CD4-positive, alpha-beta T cell (primary cell): ENCODE measurements at regions not wholly inside any gene's neighbourhood (a gene's known extent, or its start where the extent isn't known, plus 50 kb on each side); places are given as distances from the start of the nearest gene placed in this dataset.

ENCODE experiments used
- ATAC-seq: fragments of 200-7000 bp; cut with Tn5 transposase; one replicate; pipeline ENCODE4 v1.10.0; 2022; ENCODE audit warnings: mild to moderate bottlenecking; ENCODE audit not compliant: poor library complexity
- CTCF ChIA-PET: fragments of 350-600 bp; sonication (Branson Sonifier 250); formaldehyde crosslinking; loops from one replicate; lab custom pipeline; 2021; ENCODE audit warnings: antibody characterized with exemption, inconsistent platforms; lab: Charles Lee
- POLR2A ChIA-PET: fragments of 350-600 bp; sonication (Branson Sonifier 250); formaldehyde crosslinking; loops from one replicate; lab custom pipeline; 2021; ENCODE audit warnings: antibody characterized with exemption, inconsistent platforms; lab: Charles Lee
- DNase-seq, 14 experiments: peaks; one replicate each; pipeline ENCODE4 v3.0.0-alpha.2; 2013 to 2020; ENCODE audit warnings: mixed read lengths in 2 of 14
- H3K27ac ChIP-seq, 2 donors: one replicate each; pipeline versions ENCODE4 v1.5.1 to v1.7.0; 2013; ENCODE audit warnings: low read length in 2 of 2, low read depth in 1 of 2, mild to moderate bottlenecking in 1 of 2
- H3K27me3 ChIP-seq, 2 experiments: 1 replicate in 1 of 2; 2 replicates in 1 of 2; pipeline versions ENCODE4 v1.6.1 to v1.7.0; 2013; ENCODE audit warnings: low read length in 2 of 2, control low read depth in 1 of 2, mild to moderate bottlenecking in 1 of 2, moderate library complexity in 1 of 2; ENCODE audit not compliant: insufficient read depth in 2 of 2, control insufficient read depth in 1 of 2
- H3K36me3 ChIP-seq: one replicate; pipeline ENCODE4 v1.6.1; 2013; ENCODE audit warnings: low read length, control low read depth; ENCODE audit not compliant: insufficient read depth
- H3K4me1 ChIP-seq: one replicate; pipeline ENCODE4 v1.6.1; 2013; ENCODE audit warnings: low read length, control low read depth; ENCODE audit not compliant: insufficient read depth
- H3K4me3 ChIP-seq: one replicate; pipeline ENCODE4 v1.5.1; 2013; ENCODE audit warnings: mild to moderate bottlenecking, low read length, moderate library complexity
- H3K9me3 ChIP-seq, 2 experiments: 1 replicate in 1 of 2; 2 replicates in 1 of 2; pipeline versions ENCODE4 v1.6.1 to v1.7.0; 2013; ENCODE audit warnings: low read length in 2 of 2, mild to moderate bottlenecking in 2 of 2, control low read depth in 1 of 2, moderate library complexity in 1 of 2; ENCODE audit not compliant: control insufficient read depth in 1 of 2, insufficient read depth in 1 of 2
- H3K27ac Mint-ChIP-seq: one replicate; pipeline ENCODE4 v1.8.0; 2020; ENCODE audit warnings: mixed read lengths
- H3K27me3 Mint-ChIP-seq: one replicate; pipeline ENCODE4 v1.8.0; 2021; ENCODE audit warnings: mixed read lengths
- H3K36me3 Mint-ChIP-seq: one replicate; pipeline ENCODE4 v1.8.0; 2021; ENCODE audit warnings: low read depth, mixed read lengths
- H3K4me1 Mint-ChIP-seq: one replicate; pipeline ENCODE4 v1.8.0; 2021; ENCODE audit warnings: low read depth, mixed read lengths
- H3K4me3 Mint-ChIP-seq: one replicate; pipeline ENCODE4 v1.8.0; 2020; ENCODE audit warnings: mild to moderate bottlenecking, mixed read lengths
- H3K9me3 Mint-ChIP-seq: one replicate; pipeline ENCODE4 v1.8.0; 2020; ENCODE audit warnings: mixed read lengths
- intact Hi-C, 2 experiments: fragments of 100-400 bp; cut with DNase I in 1 of 2; cut with micrococcal nuclease in 1 of 2; formaldehyde crosslinking; loops; one replicate each; pipeline versions ENCODE4 v1.15.1 to v1.9.0; 2023 to 2025; cut with DNase I, micrococcal nuclease
- TF ChIP-seq, protein P1 (sequence below): fragments of 200-600 bp; IDR thresholded peaks from one replicate; pipeline ENCODE4 v1.8.0; 2022; ENCODE audit warnings: antibody characterized with exemption, mild to moderate bottlenecking

DNA sequence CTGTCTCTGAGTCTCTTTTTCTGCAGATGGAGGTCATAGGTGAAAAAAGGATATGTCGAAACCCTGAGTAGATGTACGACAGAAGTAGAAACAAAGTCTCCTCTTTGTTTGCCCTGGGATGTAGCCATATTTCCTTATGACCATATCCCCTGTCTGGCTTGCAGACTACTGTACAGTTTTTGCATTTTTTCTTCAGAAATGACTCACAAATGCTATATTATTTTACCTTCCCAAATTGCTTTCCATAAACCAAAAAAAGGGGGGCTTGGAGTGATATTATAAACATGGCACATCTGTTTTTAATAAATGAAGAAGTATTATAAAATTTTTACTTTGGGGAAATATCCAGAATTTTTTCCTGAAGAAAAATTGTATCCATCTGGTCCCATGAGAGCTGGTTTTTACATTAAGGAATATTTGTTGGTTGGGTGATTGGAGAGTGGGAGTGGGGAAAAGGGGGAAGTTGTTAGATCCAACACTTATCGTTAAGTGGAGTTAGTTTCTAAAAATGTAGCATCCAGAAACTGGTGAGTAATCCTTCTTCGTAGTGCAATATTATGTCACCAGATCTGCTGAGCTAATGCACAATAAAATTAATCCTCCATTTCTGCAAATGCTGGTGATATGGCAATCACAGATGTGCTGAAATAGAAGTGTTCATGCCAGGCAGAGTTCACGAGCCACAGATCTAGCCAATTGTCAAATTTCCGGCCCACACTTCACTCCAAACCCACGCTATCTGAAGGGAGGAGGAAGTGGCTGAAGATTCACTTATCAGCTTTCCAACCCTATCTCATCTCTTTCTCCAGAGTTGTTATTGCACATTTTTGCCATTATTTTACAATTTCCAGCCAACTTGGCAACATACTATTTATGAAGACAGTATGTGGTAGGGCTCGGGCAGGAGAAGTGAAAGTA, 313.6 kb upstream of the ATP11B start:
- no peak for DNase-seq
- intact Hi-C loops, result no loop called here
- Mint-ChIP-seq H3K4me3 (no peak overlapping the region), H3K27ac (no peak overlapping the region), H3K27me3 (no peaks in the 10 kb centered on the region), H3K36me3 (no peaks in the 10 kb centered on the region), H3K9me3 (no peaks in the 10 kb centered on the region), H3K4me1 (no peaks in the 10 kb centered on the region)
- ChIA-PET CTCF (no interaction called here), POLR2A (no interaction called here)
- Histone ChIP-seq H3K4me3 (no peak overlapping the region), H3K36me3 (no peaks in the 10 kb centered on the region), H3K27me3 (no peaks in the 10 kb centered on the region), H3K4me1 (no peaks in the 10 kb centered on the region), H3K9me3 (no peaks in the 10 kb centered on the region), H3K27ac (no peak overlapping the region)
- TF ChIP-seq, protein P1, sequence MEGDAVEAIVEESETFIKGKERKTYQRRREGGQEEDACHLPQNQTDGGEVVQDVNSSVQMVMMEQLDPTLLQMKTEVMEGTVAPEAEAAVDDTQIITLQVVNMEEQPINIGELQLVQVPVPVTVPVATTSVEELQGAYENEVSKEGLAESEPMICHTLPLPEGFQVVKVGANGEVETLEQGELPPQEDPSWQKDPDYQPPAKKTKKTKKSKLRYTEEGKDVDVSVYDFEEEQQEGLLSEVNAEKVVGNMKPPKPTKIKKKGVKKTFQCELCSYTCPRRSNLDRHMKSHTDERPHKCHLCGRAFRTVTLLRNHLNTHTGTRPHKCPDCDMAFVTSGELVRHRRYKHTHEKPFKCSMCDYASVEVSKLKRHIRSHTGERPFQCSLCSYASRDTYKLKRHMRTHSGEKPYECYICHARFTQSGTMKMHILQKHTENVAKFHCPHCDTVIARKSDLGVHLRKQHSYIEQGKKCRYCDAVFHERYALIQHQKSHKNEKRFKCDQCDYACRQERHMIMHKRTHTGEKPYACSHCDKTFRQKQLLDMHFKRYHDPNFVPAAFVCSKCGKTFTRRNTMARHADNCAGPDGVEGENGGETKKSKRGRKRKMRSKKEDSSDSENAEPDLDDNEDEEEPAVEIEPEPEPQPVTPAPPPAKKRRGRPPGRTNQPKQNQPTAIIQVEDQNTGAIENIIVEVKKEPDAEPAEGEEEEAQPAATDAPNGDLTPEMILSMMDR, result no peak
- no peak for ATAC-seq

DNA sequence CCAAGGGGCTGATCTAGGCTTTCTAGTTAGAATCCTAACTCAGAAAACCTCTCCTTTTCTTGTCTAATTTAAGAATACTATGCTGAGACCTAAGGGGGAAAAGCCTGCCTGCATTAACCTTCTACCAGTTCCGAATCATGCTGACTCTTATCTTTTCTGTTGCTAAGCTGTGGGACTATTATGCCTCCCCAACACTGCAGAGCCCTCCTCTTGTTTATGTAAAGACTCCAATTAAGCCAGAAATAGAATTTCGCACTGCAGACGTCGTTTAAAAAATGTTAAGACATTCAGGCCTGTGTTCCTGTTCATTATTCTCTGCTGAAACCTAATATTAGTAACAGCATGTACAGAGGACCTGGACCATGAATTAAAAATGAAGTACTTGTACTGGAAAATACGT, 310.6 kb upstream of the ATP11B start:
- Mint-ChIP-seq H3K27ac (no peak overlapping the region), H3K4me3 (no peak overlapping the region), H3K9me3 (no peaks in the 10 kb centered on the region), H3K36me3 (no peaks in the 10 kb centered on the region), H3K27me3 (no peaks in the 10 kb centered on the region), H3K4me1 (no peaks in the 10 kb centered on the region)
- H3K36me3 ChIP-seq, result no peaks in the 10 kb centered on the region
- no peak for DNase-seq
- no peak overlapping the region for H3K27ac ChIP-seq
- intact Hi-C loops, result no loop called here
- H3K9me3 ChIP-seq, result no peaks in the 10 kb centered on the region
- ChIA-PET CTCF (no interaction called here), POLR2A (no interaction called here)
- ATAC-seq, result no peak
- H3K27me3 ChIP-seq, result no peaks in the 10 kb centered on the region
- no peaks in the 10 kb centered on the region for H3K4me1 ChIP-seq
- H3K4me3 ChIP-seq, result no peak overlapping the region
- TF ChIP-seq, protein P1, result no peak

DNA sequence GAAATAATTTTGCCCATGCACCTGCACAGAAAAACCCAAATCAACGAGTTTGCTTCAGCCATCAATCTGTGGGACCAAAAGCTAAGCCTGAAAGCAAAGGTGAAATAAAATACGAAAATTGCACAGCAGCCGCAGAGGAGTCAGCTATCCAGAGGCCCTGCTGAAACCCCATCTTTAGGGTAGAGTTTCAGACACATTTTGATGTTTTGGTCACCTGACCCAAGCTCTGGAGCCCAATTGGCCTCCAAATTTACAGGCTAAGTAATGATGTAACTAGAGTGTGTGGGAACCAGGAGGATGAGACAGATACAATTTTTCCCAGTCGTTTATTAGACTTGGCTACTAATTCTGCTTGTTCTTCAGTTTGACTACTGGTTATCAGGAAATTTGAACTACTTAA, 308.6 kb upstream of the ATP11B start:
- intact Hi-C loops, result no loop called here

More for the DNA sequence above, 308.6 kb upstream of the ATP11B start:
- H3K9me3 Mint-ChIP-seq, result no peaks in the 10 kb centered on the region
- no peaks in the 10 kb centered on the region for H3K4me1 Mint-ChIP-seq
- DNase-seq (no peak), ATAC-seq (no peak)
- ChIA-PET POLR2A (no interaction called here), CTCF (no interaction called here)
- no peaks in the 10 kb centered on the region for H3K27me3 Mint-ChIP-seq
- no peaks in the 10 kb centered on the region for H3K36me3 ChIP-seq
- no peak overlapping the region for H3K27ac ChIP-seq
- H3K27me3 ChIP-seq, result no peaks in the 10 kb centered on the region
- H3K36me3 Mint-ChIP-seq, result no peaks in the 10 kb centered on the region
- TF ChIP-seq, protein P1, result no peak
- no peak overlapping the region for H3K4me3 ChIP-seq
- H3K4me3 Mint-ChIP-seq, result no peak overlapping the region
- H3K27ac Mint-ChIP-seq, result no peak overlapping the region
- no peaks in the 10 kb centered on the region for H3K9me3 ChIP-seq
- H3K4me1 ChIP-seq, result no peaks in the 10 kb centered on the region
